T-helper 17 cell (primary cell): ENCODE measurements at regions not wholly inside any gene's neighbourhood (a gene's known extent, or its start where the extent isn't known, plus 50 kb on each side); places are given as distances from the start of the nearest gene placed in this dataset.

ENCODE experiments used
- ATAC-seq: fragments of 150-1000 bp; cut with Tn5 transposase; 2 replicates; pipeline ENCODE4 v1.10.0; 2021; ENCODE audit warnings: mild to moderate bottlenecking, moderate library complexity
- DNase-seq, 3 donors: peaks; one replicate each; pipeline versions ENCODE4 v3.0.0 to v3.0.0-alpha.2; 2020 to 2021
- H3K9me3 ChIP-seq: one replicate; pipeline ENCODE4 v1.7.0; 2013; ENCODE audit warnings: low read length, mild to moderate bottlenecking; ENCODE audit not compliant: control insufficient read depth, poor library complexity, severe bottlenecking
- H3K27ac Mint-ChIP-seq: one replicate; pipeline ENCODE4 v1.8.0; 2022; ENCODE audit warnings: mild to moderate bottlenecking, moderate library complexity, mixed read lengths
- H3K27me3 Mint-ChIP-seq: one replicate; pipeline ENCODE4 v1.8.0; 2022; ENCODE audit warnings: mixed read lengths
- H3K36me3 Mint-ChIP-seq: one replicate; pipeline ENCODE4 v1.8.0; 2022; ENCODE audit warnings: low read depth, mixed read lengths
- H3K4me1 Mint-ChIP-seq: one replicate; pipeline ENCODE4 v1.8.0; 2022; ENCODE audit warnings: mild to moderate bottlenecking, mixed read lengths
- H3K4me3 Mint-ChIP-seq: one replicate; pipeline ENCODE4 v1.8.0; 2022; ENCODE audit warnings: mild to moderate bottlenecking, moderate library complexity, mixed read lengths

DNA sequence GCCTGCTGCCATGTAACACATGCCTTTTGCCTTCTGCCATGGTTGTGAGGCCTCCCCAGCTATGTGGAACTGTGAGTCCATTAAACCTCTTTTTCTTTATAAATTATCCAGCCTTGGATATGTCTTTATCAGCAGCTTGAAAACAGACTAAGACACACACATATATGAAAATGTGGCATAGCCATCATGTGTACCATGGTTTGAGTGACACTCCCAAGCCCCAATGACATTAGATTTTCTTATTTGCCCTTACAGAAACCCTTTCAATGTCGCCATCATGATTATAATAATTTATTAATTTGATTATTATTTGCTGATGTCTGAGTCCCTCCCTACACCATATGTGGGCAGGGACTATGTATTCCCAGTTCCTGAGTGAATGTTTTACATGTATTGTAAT is 63.5 kb upstream of the FGGY start:
- no peak overlapping the region for H3K4me3 Mint-ChIP-seq
- ATAC-seq (no peak), DNase-seq (no peak)
- peaks cover 2% of the 10 kb centered on the region for H3K36me3 Mint-ChIP-seq
- H3K27ac Mint-ChIP-seq: no peak overlapping the region
- no peaks in the 10 kb centered on the region for H3K4me1 Mint-ChIP-seq
- no peaks in the 10 kb centered on the region for H3K9me3 ChIP-seq
- peaks cover 12% of the 10 kb centered on the region for H3K27me3 Mint-ChIP-seq

DNA sequence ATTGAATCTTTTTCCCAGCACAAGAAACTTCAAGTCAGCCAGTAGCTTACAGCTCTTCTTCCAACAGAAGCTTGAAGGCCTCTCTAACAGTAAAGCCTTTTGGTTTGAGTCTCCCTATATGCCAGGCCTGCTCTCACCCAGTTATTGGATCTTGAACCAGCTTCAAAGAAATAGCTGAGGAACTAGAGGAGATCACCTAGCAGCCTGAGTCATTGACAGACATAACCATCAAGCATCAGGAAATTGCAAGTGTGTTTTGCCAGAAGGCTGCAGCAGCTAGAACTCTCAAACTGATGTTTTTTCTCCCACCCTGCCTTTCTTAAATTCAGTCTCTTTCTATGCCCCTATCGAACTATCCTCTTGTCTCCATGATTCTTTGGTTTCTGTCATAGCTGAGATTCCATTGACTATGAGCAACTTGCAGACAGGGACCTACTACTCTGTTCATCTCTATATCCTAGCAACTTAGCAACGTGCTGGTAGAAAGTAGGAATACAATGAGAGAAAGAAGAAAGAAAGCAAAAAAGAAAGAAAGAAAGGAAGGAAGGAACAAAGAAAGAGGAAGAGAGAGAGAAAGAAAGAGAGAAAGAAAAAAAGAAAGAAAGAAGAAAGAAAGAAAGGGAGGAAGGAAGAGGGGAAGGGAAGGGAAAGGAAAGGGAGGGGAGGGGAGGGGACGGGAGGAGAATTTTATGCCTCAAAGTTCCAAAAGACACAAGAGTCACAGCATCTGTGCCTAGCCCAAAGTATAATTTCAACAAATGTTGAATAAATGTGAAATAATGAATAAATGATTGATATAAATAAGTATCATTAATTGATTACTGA is 60.0 kb upstream of the FGGY start:
- Mint-ChIP-seq H3K4me3 (no peak overlapping the region), H3K4me1 (no peaks in the 10 kb centered on the region), H3K36me3 (no peaks in the 10 kb centered on the region), H3K27me3 (peaks cover 22% of the 10 kb centered on the region), H3K27ac (no peak overlapping the region)
- no peaks in the 10 kb centered on the region for H3K9me3 ChIP-seq
- ATAC-seq (no peak), DNase-seq (no peak)

DNA sequence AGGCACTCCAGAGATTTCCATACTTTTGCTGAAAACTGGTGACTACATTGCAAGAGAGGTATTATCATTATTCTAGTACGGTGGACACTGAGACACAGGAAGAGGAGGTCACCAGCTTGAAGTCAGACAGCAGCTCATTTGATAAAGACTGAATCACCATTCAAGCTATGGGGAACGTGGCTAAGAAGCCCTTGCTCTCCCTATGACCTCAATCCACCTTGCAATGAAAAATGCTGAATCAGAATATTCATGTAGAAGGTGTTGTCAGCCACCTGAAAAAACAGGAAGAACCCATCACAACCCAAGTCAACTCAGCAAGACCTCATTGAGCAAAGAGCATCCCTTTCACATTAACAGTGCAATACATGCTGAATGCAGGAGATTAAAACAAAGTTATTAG is 59.0 kb upstream of the FGGY start:
- Mint-ChIP-seq H3K36me3 (no peaks in the 10 kb centered on the region), H3K4me1 (no peaks in the 10 kb centered on the region), H3K27me3 (peaks cover 22% of the 10 kb centered on the region), H3K4me3 (no peak overlapping the region), H3K27ac (no peak overlapping the region)
- ATAC-seq (no peak), DNase-seq (no peak)
- H3K9me3 ChIP-seq: no peaks in the 10 kb centered on the region

DNA sequence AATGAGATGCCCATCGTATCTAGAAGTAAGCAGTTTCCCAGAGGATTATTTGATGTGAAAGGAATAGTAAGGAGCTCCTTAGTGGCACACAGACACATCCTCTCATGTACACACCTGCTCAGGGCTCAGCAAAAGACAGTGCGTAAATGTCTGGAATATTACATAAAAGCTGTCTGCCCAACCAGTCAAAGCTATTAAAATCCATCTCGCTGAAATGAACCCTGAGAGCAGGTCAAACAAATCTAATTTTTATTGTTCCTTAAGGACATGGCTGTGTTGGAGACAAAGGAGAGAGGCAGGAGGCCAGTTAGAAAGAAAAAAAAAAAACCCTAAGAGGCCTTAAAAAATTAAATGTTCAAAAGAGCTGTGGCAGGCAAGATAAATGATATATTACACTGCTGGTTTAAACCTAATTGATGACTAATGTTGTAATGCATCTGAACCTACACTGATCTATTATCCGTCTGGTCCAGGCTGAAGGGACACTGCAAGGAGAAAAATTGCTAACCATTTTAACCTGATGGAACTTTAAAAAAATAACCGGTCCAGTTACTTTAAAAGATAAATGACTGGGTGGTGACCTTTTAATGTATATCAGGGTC is 58.5 kb upstream of the FGGY start:
- H3K9me3 ChIP-seq: no peaks in the 10 kb centered on the region
- H3K36me3 Mint-ChIP-seq: no peaks in the 10 kb centered on the region
- peaks cover 22% of the 10 kb centered on the region for H3K27me3 Mint-ChIP-seq
- no peak overlapping the region for H3K4me3 Mint-ChIP-seq
- no peak overlapping the region for H3K27ac Mint-ChIP-seq
- H3K4me1 Mint-ChIP-seq: no peaks in the 10 kb centered on the region
- no peak for DNase-seq
- no peak for ATAC-seq

DNA sequence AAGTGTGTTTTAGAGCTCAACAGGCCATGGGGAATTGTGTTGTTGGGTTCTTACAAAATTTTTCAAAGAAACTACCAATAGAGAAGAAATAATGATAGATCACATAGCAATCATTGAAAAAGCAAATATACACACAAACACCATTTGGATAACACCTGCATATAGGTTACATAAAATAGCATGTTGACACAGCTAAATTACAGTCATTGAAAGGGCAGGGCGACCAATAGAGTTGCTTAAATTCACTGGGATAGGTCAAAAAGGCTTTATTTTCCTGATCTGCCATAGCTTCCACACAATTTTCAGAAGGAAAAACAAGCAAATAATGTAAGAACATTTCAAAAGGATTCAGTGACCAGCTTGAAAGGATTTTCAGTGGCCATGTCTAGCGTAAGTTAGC is 57.9 kb upstream of the FGGY start:
- no peaks in the 10 kb centered on the region for H3K36me3 Mint-ChIP-seq
- H3K27ac Mint-ChIP-seq: no peak overlapping the region
- H3K4me3 Mint-ChIP-seq: no peak overlapping the region
- no peak for DNase-seq
- no peak for ATAC-seq
- H3K27me3 Mint-ChIP-seq: peaks cover 22% of the 10 kb centered on the region
- no peaks in the 10 kb centered on the region for H3K4me1 Mint-ChIP-seq
- H3K9me3 ChIP-seq: no peaks in the 10 kb centered on the region

- H3K9me3 ChIP-seq: no peaks in the 10 kb centered on the region
- DNase-seq (no peak), ATAC-seq (no peak)
- no peaks in the 10 kb centered on the region for H3K36me3 Mint-ChIP-seq
- H3K4me3 Mint-ChIP-seq: no peak overlapping the region
- H3K4me1 Mint-ChIP-seq: no peaks in the 10 kb centered on the region
- peaks cover 18% of the 10 kb centered on the region for H3K27me3 Mint-ChIP-seq
- H3K27ac Mint-ChIP-seq: no peak overlapping the region
Observed at GRCh38 chr1:59241909-59242308, 55.0 kb upstream of the FGGY start.

DNA sequence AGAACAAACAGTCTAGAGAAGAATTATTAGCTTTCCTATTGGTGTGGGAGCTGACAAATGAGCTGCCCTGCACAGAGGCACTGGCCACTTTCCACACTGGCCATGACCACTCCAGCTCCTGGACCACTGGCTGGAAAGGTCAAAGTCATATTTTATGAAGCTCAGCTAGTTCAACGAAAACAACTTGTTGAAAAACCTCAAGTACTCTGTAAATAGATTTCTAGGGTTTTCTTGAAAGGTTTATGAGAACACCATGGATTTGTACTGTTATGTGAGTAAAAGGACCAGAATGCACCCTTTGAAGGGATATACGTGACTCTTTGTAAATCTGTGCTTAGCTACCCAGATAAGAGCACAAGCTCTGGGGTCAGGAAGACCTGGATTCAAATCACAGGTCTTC is 54.5 kb upstream of the FGGY start:
- no peaks in the 10 kb centered on the region for H3K4me1 Mint-ChIP-seq
- peaks cover 18% of the 10 kb centered on the region for H3K27me3 Mint-ChIP-seq
- ATAC-seq: no peak
- H3K4me3 Mint-ChIP-seq: no peak overlapping the region
- no peaks in the 10 kb centered on the region for H3K9me3 ChIP-seq
- H3K36me3 Mint-ChIP-seq: no peaks in the 10 kb centered on the region
- no peak for DNase-seq
- no peak overlapping the region for H3K27ac Mint-ChIP-seq

DNA sequence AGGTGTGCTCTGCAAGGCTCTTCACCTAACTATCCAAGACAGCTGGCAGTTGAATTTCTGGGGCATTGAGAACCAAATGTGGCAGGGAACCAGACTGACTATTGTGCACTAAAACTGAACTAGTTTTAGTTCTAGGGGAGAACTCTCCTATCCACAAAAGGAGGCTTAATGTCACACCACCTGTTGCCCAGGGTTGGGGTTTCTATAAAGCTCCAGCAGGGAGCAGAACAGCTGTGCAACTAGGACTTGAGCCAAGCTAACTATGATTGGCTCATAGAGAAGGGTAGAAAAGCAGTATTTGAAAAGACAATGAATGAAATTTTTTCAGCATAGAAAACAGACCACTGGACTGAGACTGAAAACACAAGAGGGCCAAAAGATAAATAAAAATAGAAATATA is 53.3 kb upstream of the FGGY start:
- H3K4me1 Mint-ChIP-seq: no peaks in the 10 kb centered on the region
- ATAC-seq (no peak), DNase-seq (no peak)
- H3K9me3 ChIP-seq: no peaks in the 10 kb centered on the region
- no peak overlapping the region for H3K4me3 Mint-ChIP-seq
- peaks cover 8% of the 10 kb centered on the region for H3K27me3 Mint-ChIP-seq
- H3K36me3 Mint-ChIP-seq: no peaks in the 10 kb centered on the region
- H3K27ac Mint-ChIP-seq: no peak overlapping the region

GRCh38 chr1:59243978-59244377 is 52.9 kb upstream of the FGGY start:
- no peaks in the 10 kb centered on the region for H3K9me3 ChIP-seq
- Mint-ChIP-seq H3K36me3 (no peaks in the 10 kb centered on the region), H3K27me3 (peaks cover 6% of the 10 kb centered on the region), H3K4me3 (no peak overlapping the region), H3K27ac (no peak overlapping the region), H3K4me1 (no peaks in the 10 kb centered on the region)
- no peak for ATAC-seq
- no peak for DNase-seq

- DNase-seq (no peak), ATAC-seq (no peak)
- H3K4me1 Mint-ChIP-seq: no peaks in the 10 kb centered on the region
- H3K4me3 Mint-ChIP-seq: no peak overlapping the region
- H3K36me3 Mint-ChIP-seq: no peaks in the 10 kb centered on the region
- no peak overlapping the region for H3K27ac Mint-ChIP-seq
- H3K9me3 ChIP-seq: no peaks in the 10 kb centered on the region
- H3K27me3 Mint-ChIP-seq: peaks cover 11% of the 10 kb centered on the region
Observed at GRCh38 chr1:59244891-59245290, 52.0 kb upstream of the FGGY start.
